HG02943 (cell line): ENCODE measurements at regions not wholly inside any gene's neighbourhood (a gene's known extent, or its start where the extent isn't known, plus 50 kb on each side); places are given as distances from the start of the nearest gene placed in this dataset.

Experiments used
- ATAC-seq: cut with Tn5 transposase; IDR thresholded peaks from one replicate; pipeline ENCODE4 v1.9.1; 2021; ENCODE audit warnings: mild to moderate bottlenecking, low read depth, moderate library complexity; ENCODE audit not compliant: unreplicated experiment

DNA sequence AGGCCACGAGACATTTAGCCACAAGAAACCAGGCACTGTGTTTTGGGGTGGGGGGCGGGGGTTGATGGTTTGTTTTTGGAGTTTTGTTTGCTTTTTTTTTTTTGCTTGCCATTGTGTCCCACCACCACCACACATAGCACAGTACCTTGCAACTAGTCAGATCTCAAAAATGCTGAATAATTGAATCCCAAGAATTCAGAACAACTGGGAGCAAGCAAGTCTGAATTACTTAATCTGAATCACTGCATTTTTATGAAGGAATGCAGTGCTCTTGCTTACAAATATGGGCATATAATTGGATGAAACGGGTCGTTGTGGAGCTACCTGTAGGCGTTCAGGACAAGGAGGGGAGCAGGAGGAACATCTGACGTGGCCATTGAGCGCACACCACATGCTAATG is 151.5 kb upstream of the CDYL start:
- ATAC-seq = no peak

DNA sequence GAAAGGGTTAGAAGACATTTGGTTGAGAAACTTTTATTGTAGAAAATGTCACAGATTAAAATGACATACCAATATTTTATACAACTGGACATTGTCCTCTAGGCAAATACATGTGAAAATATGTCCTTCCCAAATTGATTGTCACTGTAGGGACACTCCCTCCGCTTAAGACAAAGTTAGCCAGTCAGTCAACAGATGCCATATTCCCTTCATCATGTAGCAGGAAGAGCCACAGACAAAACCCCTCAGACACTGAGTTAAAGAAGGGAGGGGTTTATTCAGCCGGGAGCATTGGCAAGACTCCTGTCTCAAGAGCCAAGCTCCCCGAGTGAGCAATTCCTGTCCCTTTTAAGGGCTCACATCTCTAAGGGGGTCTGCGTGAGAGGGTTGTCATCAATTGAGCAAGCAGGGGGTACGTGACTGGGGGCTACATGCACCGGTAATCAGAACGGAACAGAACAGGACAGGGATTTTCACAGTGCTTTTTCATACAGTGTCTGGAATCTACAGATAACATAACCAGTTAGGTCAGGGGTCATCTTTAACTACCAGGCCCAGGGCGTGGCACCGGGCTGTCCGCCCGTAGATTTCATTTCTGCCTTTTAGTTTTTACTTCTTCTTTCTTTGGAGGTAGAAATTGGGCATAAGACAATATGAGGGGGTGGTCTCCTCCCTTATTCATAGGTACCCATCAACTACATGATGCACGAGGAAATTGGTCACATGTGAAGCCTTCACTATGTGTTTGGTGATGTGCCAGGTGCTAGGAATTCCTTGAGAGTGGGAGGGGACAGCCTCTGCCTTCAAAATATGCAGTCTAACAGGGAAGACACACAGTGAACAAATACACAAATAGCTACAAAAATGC is 155.7 kb upstream of the CDYL start:
- no peak for ATAC-seq

DNA sequence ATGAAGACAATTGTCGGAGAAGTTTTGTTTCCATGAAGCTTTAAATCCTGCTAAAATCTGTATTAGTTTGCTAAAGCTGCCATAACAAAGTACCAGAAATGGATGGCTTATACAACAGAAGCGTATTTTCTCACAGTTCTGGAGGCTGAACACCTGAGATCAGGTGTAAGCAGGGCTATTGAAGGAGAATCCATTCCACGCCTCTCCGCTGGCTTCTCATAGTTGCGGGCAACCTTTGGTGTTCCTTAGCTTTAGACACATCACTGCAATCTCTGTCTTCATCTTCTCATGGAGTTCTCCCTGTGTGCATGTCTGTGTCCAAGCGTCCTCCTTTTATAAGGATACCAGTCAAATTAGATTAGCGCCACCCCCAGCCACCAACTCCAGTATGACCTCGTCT is 159.9 kb upstream of the CDYL start:
- no peak for ATAC-seq

DNA sequence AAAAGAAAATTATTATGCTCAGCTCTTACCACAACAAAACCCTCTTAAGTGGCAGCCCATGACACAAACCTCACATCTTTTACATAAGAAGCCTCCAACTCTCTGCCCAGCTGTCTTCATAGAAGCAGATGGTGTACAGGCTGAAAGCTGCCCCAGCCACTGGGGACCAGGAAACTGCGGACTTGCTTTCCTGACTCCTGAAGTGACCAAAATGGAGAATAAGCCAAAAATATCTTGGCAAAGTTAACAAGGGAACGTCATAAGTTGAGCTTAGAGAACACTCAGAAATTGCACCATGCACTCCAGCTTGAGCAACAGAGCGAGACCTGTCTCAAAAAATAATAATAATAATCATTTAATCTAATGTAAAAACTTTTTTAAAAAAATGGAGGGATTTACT is 160.3 kb upstream of the CDYL start:
- no peak for ATAC-seq

DNA sequence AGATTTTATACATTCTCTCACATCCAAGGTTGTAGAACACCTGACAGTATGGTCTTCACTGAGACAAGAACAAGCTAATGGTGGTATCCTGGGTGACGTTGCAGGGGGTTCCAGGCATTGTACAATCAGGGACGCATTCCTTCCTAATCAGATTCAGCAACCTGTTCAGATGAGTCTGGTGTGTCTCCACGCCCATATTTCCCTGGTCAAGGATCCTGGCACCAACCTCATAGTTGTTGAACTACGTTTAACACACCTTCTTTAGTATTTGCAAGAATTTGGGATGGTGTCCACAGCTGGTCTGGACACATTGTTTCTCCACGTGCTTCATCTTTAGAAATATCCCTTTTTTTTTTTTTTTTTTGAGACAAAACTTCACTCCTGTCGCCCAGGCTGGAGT is 161.0 kb upstream of the CDYL start:
- ATAC-seq = no peak

DNA sequence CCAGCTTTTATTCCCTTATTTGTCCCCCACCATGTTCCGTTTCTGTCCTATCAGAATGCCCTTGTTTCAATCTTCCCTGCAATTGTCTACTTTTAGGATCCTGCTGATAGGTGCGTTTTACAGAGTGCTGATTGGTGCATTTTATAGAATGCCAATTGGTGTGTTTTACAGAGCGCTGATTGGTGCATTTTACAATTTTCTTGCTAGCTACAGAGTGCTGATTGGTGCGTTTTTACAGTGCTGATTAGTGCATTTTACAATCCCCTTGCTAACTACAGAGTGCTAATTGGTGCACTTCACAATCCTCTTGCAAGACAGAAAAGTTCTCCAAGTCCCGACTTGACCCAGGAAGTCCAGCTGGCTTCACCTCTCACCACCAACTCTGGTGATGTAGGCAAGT is 161.6 kb upstream of the CDYL start:
- no peak for ATAC-seq

DNA sequence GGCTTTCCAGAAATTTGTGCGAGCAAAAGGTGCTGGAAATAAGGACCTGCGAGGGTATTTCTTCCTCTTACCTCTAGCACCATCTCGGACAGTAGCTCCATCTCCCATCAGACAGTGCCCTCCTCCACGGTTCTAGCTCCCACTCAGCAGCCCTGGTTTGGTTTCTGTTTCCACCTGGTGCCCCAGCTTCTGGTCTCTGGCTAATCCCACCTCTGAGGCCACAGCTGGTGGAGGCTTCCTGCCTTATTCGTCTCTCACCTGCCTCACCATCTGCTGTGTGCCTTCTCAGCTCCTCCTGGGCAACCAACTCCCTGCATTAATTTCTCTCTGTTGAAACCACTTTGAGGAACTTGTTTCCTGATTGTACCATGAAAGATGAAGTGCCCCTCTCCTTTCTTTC is 162.4 kb upstream of the CDYL start:
- no peak for ATAC-seq

DNA sequence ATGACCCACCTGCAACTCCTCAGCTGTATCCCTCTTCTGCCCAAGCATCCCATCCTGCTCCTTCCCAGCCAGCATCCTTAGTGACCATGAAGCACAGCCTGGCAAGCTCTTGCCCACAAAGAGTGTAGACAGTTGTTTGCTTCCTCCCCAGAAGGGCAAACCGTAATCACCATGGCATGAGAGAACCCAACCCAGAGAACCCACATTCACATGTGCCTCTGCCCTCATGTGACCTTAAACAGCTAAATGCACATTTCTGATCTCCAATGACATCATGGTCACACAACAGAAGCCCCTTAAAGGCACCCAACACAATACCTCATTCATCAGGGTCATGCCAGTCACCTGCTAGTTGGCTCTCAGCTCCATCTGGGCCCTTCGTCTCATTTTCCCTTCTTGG is 162.8 kb upstream of the CDYL start:
- no peak for ATAC-seq

DNA sequence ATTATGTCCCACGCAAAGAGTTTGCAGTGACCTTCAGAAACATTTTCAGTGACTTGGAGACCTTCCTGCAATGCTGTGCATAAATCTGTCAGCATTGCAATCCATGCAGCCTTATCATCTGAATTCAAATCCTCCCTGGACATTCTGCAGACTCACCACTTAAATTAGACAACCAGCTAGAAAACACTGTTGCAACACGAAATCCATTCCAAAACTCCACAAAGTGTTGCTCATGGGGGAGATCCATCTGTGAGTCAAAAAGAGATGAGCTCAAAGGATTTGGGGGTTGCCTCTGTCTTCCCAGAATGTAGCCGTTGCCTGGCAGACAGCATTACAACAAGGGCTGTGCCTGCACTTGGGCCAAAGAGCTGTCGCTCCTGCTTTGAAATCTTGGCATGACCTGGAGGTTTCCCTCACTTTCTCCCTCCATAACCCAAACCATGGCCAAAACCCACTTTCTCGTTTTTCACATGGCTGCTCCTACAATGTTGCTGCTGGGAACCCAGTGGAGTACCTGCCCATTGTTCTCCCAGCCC is 163.5 kb upstream of the CDYL start:
- ATAC-seq = no peak

DNA sequence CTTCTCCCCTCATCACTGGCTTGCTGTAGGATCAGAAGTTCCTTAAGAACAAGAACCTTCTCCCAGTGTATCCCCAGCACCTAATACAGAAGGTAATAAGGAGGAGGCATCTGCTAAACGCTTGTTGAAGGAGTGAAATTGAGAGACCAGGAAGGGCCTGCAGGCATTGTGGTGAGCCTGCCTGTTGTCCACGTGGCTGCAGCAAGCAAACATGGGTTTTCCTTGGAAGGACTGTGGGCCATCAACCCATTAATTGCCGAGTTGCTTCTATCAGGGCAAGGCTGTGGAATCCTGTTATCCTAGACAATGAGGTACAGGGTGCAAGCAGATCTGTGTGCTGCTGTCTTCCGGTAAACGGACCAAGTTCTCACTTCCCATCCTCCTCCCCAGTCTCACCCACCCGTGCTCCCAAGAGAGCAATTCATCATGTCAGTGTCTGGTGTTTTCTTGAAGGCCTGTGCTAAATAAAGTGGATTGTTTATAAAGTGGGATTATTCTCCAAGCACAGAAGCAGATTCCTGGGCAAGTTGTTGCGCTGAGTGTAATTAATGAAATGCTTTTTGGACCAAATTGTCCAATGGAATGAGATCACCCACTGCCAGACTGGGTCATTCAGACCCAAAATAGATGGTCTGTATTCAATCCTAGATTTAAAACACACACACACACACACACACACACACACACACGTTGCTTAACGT is 164.6 kb upstream of the CDYL start:
- ATAC-seq = no peak

DNA sequence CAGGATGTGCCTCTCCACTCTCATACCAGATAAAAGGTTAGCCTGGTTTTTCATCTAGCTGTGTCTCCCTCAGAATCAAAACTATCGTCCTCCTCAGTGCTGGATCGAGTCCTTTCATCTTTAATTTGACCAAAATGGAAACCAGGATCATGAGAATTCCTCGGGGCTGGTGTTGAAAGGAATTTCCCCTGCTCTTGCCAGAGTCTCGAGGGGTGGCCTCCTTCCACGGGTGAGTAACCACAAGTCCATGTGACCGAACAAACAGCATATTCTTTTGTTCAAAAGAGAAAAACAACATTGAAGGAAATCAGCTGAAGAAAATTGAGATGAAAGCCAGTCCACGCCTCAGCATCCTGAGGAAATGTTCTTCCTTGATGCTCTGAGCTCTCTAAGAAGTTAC is 165.9 kb upstream of the CDYL start:
- ATAC-seq = no peak

DNA sequence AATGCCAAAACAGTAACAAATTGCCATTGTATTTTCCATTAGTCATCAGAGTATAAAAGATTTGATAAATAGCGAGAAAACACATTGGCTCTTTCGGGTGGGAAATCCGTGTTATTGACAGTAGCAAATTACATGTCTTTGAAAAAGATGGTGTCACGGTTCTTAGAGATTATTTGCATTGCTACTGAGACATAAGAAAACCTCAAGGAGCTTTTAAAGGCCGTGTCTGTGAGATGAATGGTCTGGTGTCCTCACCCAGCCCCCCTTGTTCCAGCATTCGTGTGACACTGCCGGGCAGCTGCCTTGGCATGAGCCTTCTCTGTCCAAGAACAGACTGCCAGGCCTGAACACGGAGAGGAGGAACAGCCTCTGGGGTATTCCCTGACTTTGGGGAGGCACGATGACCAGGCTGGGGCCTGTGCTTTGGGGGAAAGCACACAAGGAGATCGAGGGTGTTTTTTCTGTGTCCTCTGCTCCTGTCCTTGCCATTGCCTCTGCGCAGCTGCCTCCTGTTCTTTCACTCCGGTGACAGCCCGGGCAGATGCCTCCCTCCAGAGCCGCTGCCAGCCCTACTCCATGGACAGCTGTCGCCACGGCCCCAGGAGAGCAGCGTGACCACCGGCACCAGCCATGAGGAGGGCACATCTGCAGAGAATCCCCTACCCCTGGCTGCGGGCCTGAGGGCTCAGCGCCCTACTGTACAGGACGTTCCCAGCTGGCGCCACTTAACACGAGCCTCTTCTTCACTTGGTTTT is 167.7 kb upstream of the CDYL start:
- no peak for ATAC-seq

DNA sequence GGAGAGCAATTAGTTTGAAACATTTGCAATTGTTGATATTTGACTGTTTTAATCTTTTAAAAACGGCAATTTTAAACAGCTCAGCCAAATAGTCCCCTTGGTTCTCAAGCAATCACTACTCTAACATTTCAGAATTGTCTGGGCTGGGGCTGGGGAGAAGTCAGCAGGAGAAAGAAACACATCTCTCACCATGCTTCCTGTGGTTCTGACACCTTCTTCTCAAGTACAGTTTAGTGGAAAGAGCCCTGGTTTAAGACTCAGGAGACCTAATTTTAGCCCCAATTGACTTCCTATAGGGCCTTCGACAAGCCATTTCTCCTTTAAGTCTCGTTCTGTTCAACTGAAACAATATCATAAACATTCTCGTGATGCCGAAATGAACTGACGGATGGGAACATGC is 168.4 kb upstream of the CDYL start:
- no peak for ATAC-seq

DNA sequence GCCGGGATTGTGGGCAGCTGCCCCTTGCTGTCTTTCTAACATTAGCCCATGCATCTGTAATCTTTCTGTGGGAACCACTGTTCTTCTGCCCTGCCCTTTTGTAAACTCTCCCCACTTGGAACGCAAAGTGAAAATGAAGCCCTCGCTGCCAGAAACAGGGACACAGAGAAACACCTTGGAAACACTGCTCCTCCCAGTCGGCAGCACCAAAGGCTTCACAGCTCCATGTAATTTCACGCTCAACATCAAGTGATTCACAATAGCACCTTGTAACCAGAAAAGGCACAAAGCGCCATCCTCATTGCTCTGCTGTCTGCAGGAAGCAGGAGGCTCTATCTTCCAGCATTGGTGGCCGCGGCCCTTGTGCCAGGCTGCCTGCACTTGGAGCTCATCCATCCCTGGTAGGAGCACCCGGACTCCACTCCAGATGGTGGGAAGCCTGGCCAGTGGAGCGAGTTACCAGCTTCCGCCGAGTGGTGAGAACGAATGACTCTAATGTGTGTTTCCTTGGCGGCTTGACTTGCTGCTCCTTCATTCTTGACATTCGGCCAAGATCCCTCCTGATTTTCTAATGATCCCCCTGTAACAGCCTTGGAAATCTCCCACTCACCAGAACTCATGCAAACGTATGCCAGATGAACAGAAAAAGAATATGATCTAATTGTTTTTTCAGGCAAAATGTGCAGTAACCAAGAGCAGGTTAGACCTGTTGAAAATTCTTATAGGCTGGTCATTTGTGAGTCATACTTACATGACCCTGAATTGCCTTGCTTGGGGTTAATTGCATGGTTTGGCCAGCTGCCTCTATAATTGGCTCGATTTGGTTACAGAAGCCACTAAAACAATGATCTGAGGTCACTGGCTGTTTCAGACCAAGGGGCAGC is 169.1 kb upstream of the CDYL start:
- ATAC-seq = no peak

DNA sequence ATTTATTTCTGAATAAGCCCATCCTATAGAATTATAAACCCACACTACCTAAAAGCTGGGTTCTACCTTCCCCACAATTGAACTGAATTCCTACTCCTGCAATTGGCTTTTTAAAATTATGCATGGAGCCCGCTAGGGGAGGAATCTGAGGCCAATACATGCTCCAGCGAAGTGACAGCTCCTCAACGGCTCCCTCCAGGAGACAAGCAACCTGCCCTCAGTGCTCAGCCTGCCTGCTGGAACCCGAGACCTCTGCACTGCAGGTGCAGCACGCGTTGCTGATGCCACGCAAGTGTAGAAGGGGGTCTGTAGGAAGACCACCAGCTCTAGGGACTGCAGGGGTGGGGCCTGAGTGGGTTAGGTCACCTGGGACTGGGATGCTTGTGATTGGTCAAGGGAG is 170.2 kb upstream of the CDYL start:
- ATAC-seq = no peak

DNA sequence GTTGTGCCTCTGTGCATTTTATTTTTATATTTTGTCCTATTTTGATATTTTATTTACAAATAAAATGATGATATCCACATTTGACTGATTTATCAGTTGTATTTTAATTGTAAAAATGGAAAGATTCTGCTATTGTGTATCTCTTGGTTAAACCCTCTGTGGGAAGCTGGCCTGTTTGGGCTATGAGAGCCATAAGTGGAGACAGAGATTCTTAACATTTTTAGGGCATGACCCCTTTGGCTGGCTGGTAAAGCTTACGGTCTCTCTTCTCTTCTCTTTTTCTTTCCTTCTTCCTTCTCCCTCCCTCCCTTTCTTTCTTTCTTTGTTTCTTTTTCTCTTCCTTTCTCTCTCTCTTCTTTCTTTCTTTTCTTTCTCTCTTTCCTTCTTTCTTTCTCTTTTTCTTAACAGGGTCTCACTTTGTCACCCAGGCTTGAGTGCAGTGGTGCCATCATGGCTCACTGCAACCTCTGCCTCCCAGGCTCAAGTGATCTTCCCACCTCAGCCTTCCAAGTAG is 172.3 kb upstream of the CDYL start:
- no peak for ATAC-seq

DNA sequence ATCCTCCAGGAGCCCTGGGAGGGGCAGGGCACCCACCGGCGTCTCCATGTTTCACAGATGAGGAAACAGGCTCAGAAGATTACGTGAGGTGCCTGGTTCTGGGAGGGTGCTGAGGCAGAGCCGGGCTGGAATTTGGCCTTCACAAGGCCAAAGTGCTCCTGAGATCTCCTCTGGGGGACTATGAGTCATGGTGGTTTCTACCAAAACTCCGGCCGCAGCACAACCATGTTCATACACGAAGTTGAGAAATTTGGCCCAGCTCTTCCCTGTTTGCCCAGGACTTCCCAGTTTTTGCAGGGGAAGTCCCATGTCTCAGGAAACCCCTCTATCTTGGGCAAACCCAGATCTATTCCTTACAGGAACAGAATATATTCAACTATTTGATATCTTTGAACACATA is 172.9 kb upstream of the CDYL start:
- ATAC-seq = no peak

DNA sequence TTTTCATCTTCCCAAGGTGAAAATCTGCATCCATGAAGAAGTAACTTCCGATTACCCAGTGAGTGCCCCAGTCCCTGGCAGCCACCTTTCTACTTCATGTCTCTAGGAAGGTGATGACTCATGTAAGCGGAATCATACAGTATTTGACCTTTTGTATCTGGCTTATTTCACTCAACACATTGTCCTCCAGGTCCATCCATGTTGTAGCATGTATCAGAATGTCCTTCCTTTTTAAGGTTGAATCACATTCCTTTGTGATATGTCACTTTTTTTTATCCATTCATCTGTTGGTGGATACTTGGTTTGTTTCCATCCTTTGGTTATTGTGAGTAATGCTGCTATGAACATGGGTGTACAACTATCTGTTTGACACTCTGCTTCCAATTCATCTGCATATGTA is 176.3 kb upstream of the CDYL start:
- ATAC-seq = no peak

DNA sequence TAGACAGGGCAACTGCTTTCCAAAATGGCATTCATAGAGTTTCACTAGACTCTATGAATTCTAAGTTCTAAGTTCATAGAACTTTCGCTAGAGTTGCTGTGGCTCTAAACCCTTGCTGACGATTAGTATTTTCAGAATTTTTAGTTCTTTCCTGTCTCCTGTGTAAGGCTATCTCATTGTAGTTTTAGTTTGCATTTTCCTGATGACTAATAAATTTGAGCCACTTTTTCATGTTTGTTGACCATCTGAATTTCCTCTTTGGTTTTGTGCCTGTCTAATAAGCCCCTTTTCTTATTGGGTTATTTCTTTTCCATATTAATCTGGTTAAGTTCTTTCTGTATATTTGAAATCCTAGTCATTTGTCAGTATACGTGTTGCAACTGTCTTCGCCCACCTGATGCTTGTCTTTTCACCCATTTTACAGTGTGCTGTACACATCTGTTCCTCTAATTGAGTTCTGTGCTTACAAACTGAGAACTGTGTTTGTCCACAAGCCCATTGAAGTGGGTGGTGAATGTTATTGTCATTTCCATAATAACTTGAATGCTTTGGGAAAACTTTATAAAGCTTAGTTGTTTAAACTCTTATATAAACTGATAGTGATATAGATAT is 177.7 kb upstream of the CDYL start:
- ATAC-seq = no peak

DNA sequence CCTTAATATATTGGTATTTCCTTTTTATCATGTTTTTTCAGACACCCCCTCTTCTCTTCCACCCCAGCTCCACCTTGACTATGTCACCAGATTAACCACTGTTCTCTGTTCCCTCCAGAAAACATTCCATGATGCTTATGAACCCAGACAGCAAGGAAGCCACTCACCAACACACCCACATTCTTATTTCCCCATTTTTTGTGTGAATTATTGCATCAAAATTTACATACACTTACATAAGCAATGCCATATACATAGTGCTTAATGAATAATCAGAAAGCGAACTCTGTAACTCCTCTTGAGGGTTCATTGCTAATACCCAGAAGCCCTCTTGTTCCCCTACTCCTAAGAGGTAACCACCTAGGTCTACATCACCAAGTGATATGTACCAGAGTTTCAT is 182.3 kb upstream of the CDYL start:
- ATAC-seq = no peak
